WTC11 (cell line): ENCODE measurements at regions not wholly inside any gene's neighbourhood (a gene's known extent, or its start where the extent isn't known, plus 50 kb on each side); places are given as distances from the start of the nearest gene placed in this dataset.

Experiments used
- GABPB1 ChIP-seq: sonication (generic); formaldehyde crosslinking; IDR thresholded peaks from 2 replicates; pipeline ENCODE4 v1.8.1; 2023; ENCODE audit warnings: mild to moderate bottlenecking, missing genetic modification reagents
- TF ChIP-seq, protein P1 (sequence below): sonication (generic); formaldehyde crosslinking; IDR thresholded peaks from 2 replicates; pipeline ENCODE4 v1.8.0; 2023; ENCODE audit warnings: missing genetic modification reagents
- TF ChIP-seq, protein P2 (sequence below): fragments of 200-600 bp; IDR thresholded peaks from 2 replicates; pipeline ENCODE4 v1.8.0; 2022; ENCODE audit warnings: antibody characterized with exemption
- TF ChIP-seq, protein P3 (sequence below): sonication (generic); formaldehyde crosslinking; IDR thresholded peaks from 2 replicates; pipeline ENCODE4 v1.8.0; 2022; ENCODE audit warnings: mild to moderate bottlenecking, missing genetic modification reagents

- TF ChIP-seq, protein P1, sequence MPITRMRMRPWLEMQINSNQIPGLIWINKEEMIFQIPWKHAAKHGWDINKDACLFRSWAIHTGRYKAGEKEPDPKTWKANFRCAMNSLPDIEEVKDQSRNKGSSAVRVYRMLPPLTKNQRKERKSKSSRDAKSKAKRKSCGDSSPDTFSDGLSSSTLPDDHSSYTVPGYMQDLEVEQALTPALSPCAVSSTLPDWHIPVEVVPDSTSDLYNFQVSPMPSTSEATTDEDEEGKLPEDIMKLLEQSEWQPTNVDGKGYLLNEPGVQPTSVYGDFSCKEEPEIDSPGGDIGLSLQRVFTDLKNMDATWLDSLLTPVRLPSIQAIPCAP (CRISPR knock-in tag) = no peak
- TF ChIP-seq, protein P2, sequence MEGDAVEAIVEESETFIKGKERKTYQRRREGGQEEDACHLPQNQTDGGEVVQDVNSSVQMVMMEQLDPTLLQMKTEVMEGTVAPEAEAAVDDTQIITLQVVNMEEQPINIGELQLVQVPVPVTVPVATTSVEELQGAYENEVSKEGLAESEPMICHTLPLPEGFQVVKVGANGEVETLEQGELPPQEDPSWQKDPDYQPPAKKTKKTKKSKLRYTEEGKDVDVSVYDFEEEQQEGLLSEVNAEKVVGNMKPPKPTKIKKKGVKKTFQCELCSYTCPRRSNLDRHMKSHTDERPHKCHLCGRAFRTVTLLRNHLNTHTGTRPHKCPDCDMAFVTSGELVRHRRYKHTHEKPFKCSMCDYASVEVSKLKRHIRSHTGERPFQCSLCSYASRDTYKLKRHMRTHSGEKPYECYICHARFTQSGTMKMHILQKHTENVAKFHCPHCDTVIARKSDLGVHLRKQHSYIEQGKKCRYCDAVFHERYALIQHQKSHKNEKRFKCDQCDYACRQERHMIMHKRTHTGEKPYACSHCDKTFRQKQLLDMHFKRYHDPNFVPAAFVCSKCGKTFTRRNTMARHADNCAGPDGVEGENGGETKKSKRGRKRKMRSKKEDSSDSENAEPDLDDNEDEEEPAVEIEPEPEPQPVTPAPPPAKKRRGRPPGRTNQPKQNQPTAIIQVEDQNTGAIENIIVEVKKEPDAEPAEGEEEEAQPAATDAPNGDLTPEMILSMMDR = no peak
- TF ChIP-seq GABPB1 (CRISPR knock-in tag) = no peak
- TF ChIP-seq, protein P3, sequence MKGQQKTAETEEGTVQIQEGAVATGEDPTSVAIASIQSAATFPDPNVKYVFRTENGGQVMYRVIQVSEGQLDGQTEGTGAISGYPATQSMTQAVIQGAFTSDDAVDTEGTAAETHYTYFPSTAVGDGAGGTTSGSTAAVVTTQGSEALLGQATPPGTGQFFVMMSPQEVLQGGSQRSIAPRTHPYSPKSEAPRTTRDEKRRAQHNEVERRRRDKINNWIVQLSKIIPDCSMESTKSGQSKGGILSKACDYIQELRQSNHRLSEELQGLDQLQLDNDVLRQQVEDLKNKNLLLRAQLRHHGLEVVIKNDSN = no peak
Measured at GRCh38 chr1:232886271-232886670, 64.1 kb upstream of the NTPCR start.
